ENCODE measurements at regions not wholly inside any gene's neighbourhood (a gene's known extent, or its start where the extent isn't known, plus 50 kb on each side); places are given as distances from the start of the nearest gene placed in this dataset.

GRCh38 chr3:76352051-76352450 lies 566.7 kb upstream of the ZNF717 start:
- intact Hi-C loops (cut with micrococcal nuclease; ENCODE audit: unreplicated experiment), result no loop called here
- no peak overlapping the region for H3K27ac Mint-ChIP-seq (ENCODE audit: unreplicated experiment)
- peaks cover 23% of the 10 kb centered on the region for H3K4me1 Mint-ChIP-seq (ENCODE audit: low read depth, unreplicated experiment)
- BruUV-seq (replicated peaks), result no TSS peak
- H3K9me3 Mint-ChIP-seq (ENCODE audit: unreplicated experiment), result no peaks in the 10 kb centered on the region
- no peaks in the 10 kb centered on the region for H3K36me3 ChIP-seq (ENCODE audit: control insufficient read depth, insufficient read depth, low read length)
- no peaks in the 10 kb centered on the region for H3K36me3 Mint-ChIP-seq (ENCODE audit: insufficient read depth, unreplicated experiment)
- TF ChIP-seq, protein P1, sequence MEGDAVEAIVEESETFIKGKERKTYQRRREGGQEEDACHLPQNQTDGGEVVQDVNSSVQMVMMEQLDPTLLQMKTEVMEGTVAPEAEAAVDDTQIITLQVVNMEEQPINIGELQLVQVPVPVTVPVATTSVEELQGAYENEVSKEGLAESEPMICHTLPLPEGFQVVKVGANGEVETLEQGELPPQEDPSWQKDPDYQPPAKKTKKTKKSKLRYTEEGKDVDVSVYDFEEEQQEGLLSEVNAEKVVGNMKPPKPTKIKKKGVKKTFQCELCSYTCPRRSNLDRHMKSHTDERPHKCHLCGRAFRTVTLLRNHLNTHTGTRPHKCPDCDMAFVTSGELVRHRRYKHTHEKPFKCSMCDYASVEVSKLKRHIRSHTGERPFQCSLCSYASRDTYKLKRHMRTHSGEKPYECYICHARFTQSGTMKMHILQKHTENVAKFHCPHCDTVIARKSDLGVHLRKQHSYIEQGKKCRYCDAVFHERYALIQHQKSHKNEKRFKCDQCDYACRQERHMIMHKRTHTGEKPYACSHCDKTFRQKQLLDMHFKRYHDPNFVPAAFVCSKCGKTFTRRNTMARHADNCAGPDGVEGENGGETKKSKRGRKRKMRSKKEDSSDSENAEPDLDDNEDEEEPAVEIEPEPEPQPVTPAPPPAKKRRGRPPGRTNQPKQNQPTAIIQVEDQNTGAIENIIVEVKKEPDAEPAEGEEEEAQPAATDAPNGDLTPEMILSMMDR (IDR thresholded peaks at IDR 0.05; ENCODE audit: insufficient read depth in 1 of 2, low read depth in 1 of 2, low read length in 1 of 2, severe bottlenecking in 1 of 2, unreplicated experiment in 1 of 2), result no peak
- POLR2A ChIA-PET, result no interaction called here
- H3K9me3 ChIP-seq, result no peaks in the 10 kb centered on the region; the same call in 1 of the 2 replicates
- no peak overlapping the region for H3K4me3 ChIP-seq (ENCODE audit: low read depth, low read length)
- CTCF ChIA-PET, result no interaction called here
- H3K4me1 ChIP-seq, result peaks cover 13% of the 10 kb centered on the region
- no peak overlapping the region for H3K4me3 Mint-ChIP-seq (ENCODE audit: unreplicated experiment)
- no peak for DNase-seq
- no peaks in the 10 kb centered on the region for H3K27me3 Mint-ChIP-seq (ENCODE audit: insufficient read depth, unreplicated experiment)
- no peaks in the 10 kb centered on the region for H3K27me3 ChIP-seq (replicated peaks; ENCODE audit: control insufficient read depth, insufficient read depth, low read length)

DNA sequence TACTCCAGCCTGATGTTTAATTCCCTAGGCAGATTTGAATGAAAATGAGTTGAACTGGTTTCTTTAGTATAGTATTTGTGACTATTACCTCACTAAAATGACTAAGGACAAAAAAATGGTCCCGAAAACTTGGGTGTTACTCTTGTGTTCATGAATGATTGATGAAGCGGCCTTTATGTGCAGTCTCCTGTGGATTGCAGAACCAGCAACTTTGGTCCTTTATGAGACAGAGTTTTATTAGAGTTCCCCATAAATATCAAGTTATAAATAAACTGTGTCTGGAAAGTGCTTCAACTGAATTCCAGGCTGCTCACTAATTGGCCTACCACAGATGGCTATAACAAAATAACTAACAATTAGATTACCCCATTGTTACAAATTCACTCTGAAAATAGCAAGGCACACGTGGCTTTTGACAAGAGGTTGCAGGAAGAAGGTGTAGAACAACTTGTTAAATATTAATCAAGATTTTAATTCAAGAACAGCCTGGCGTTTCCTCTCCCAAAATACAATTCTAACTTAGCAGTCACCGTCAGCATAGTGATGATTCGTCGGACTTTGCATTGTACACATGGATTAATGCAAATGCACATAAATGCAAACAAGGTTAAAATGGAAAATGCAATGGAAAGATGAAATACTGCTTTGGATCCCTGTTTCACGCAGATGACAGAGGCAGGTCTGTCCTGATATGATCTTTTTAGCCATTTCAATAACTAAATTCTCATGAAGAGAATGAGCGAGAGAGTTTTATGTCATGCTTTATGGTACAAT lies 567.3 kb upstream of the ZNF717 start:
- H3K4me3 Mint-ChIP-seq (ENCODE audit: unreplicated experiment), result no peak overlapping the region
- POLR2A ChIA-PET, result no interaction called here
- CTCF ChIA-PET, result no interaction called here

GRCh38 chr3:76353683-76354082 lies 568.3 kb upstream of the ZNF717 start:
- H3K9me3 ChIP-seq, result no peaks in the 10 kb centered on the region; the same call in 1 of the 2 replicates
- H3K4me3 Mint-ChIP-seq (ENCODE audit: unreplicated experiment), result no peak overlapping the region
- no peak overlapping the region for H3K4me3 ChIP-seq (ENCODE audit: low read depth, low read length)
- peaks cover 23% of the 10 kb centered on the region for H3K4me1 Mint-ChIP-seq (ENCODE audit: low read depth, unreplicated experiment)
- H3K36me3 Mint-ChIP-seq (ENCODE audit: insufficient read depth, unreplicated experiment), result no peaks in the 10 kb centered on the region
- BruUV-seq (replicated peaks), result no TSS peak
- TF ChIP-seq, protein P1 (IDR thresholded peaks at IDR 0.05; ENCODE audit: insufficient read depth in 1 of 2, low read depth in 1 of 2, low read length in 1 of 2, severe bottlenecking in 1 of 2, unreplicated experiment in 1 of 2), result no peak
- intact Hi-C loops (cut with micrococcal nuclease; ENCODE audit: unreplicated experiment), result no loop called here
- peaks cover 13% of the 10 kb centered on the region for H3K4me1 ChIP-seq
- no peaks in the 10 kb centered on the region for H3K27me3 Mint-ChIP-seq (ENCODE audit: insufficient read depth, unreplicated experiment)
- POLR2A ChIA-PET, result no interaction called here
- no peaks in the 10 kb centered on the region for H3K9me3 Mint-ChIP-seq (ENCODE audit: unreplicated experiment)
- H3K27ac Mint-ChIP-seq (ENCODE audit: unreplicated experiment), result no peak overlapping the region
- H3K36me3 ChIP-seq (ENCODE audit: control insufficient read depth, insufficient read depth, low read length), result no peaks in the 10 kb centered on the region
- H3K27me3 ChIP-seq (replicated peaks; ENCODE audit: control insufficient read depth, insufficient read depth, low read length), result no peaks in the 10 kb centered on the region
- CTCF ChIA-PET, result no interaction called here
- DNase-seq, result no peak

More for the DNA sequence above, 567.3 kb upstream of the ZNF717 start:
- no peaks in the 10 kb centered on the region for H3K36me3 ChIP-seq (ENCODE audit: control insufficient read depth, insufficient read depth, low read length)
- H3K9me3 ChIP-seq, result no peaks in the 10 kb centered on the region; the same call in 1 of the 2 replicates
- Mint-ChIP-seq H3K27me3 (ENCODE audit: insufficient read depth, unreplicated experiment) (no peaks in the 10 kb centered on the region), H3K4me1 (ENCODE audit: low read depth, unreplicated experiment) (peaks cover 23% of the 10 kb centered on the region), H3K27ac (ENCODE audit: unreplicated experiment) (no peak overlapping the region), H3K36me3 (ENCODE audit: insufficient read depth, unreplicated experiment) (no peaks in the 10 kb centered on the region), H3K9me3 (ENCODE audit: unreplicated experiment) (no peaks in the 10 kb centered on the region)
- no peak for DNase-seq
- H3K4me1 ChIP-seq, result peaks cover 13% of the 10 kb centered on the region
- TF ChIP-seq, protein P1 (IDR thresholded peaks at IDR 0.05; ENCODE audit: insufficient read depth in 1 of 2, low read depth in 1 of 2, low read length in 1 of 2, severe bottlenecking in 1 of 2, unreplicated experiment in 1 of 2), result no peak
- BruUV-seq (replicated peaks), result no TSS peak
- no peak overlapping the region for H3K4me3 ChIP-seq (ENCODE audit: low read depth, low read length)
- intact Hi-C loops (cut with micrococcal nuclease; ENCODE audit: unreplicated experiment), result no loop called here
- H3K27me3 ChIP-seq (replicated peaks; ENCODE audit: control insufficient read depth, insufficient read depth, low read length), result no peaks in the 10 kb centered on the region

Data from Caco-2 (cell line).